ENCODE measurements at regions not wholly inside any gene's neighbourhood (a gene's known extent, or its start where the extent isn't known, plus 50 kb on each side); places are given as distances from the start of the nearest gene placed in this dataset.

- TF ChIP-seq, protein P1, sequence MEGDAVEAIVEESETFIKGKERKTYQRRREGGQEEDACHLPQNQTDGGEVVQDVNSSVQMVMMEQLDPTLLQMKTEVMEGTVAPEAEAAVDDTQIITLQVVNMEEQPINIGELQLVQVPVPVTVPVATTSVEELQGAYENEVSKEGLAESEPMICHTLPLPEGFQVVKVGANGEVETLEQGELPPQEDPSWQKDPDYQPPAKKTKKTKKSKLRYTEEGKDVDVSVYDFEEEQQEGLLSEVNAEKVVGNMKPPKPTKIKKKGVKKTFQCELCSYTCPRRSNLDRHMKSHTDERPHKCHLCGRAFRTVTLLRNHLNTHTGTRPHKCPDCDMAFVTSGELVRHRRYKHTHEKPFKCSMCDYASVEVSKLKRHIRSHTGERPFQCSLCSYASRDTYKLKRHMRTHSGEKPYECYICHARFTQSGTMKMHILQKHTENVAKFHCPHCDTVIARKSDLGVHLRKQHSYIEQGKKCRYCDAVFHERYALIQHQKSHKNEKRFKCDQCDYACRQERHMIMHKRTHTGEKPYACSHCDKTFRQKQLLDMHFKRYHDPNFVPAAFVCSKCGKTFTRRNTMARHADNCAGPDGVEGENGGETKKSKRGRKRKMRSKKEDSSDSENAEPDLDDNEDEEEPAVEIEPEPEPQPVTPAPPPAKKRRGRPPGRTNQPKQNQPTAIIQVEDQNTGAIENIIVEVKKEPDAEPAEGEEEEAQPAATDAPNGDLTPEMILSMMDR (IDR thresholded peaks at IDR 0.05; ENCODE audit: low read depth, low read length) = no peak
- no peak for TF ChIP-seq EZH2phosphoT487 (IDR thresholded peaks at IDR 0.05; ENCODE audit: low read depth)
Observed at GRCh38 chr10:36263871-36264270, 621.8 kb upstream of the FZD8 start.

Measured in OCI-LY3 (cell line).